Liver (tissue), 8 donors: ENCODE measurements at regions not wholly inside any gene's neighbourhood (a gene's known extent, or its start where the extent isn't known, plus 50 kb on each side); places are given as distances from the start of the nearest gene placed in this dataset.

ENCODE experiments used
- DNase-seq: peaks from one replicate; pipeline ENCODE4 v3.0.0-alpha.2; 2017; ENCODE audit warnings: low spot score
- H3K27ac ChIP-seq, 2 donors: one replicate each; pipeline ENCODE4 v1.7.0; 2013; ENCODE audit warnings: inconsistent platforms in 2 of 2, low read length in 2 of 2, control low read depth in 1 of 2, low read depth in 1 of 2, mild to moderate bottlenecking in 1 of 2
- H3K27me3 ChIP-seq, 4 donors: one replicate each; pipeline versions ENCODE4 v1.6.1 to v1.7.0; 2013; ENCODE audit warnings: low read length in 3 of 4, inconsistent platforms in 1 of 4, mild to moderate bottlenecking in 1 of 4, moderate library complexity in 1 of 4; ENCODE audit not compliant: control insufficient read depth in 4 of 4, insufficient read depth in 4 of 4
- H3K36me3 ChIP-seq, 4 donors: one replicate each; pipeline versions ENCODE4 v1.6.1 to v1.7.0; 2013; ENCODE audit warnings: low read length in 3 of 4, mild to moderate bottlenecking in 3 of 4, low read depth in 1 of 4, moderate library complexity in 1 of 4; ENCODE audit not compliant: control insufficient read depth in 4 of 4, insufficient read depth in 3 of 4
- H3K4me1 ChIP-seq, 4 donors: one replicate each; pipeline versions ENCODE4 v1.6.1 to v1.7.0; 2013; ENCODE audit warnings: low read length in 3 of 4, mild to moderate bottlenecking in 3 of 4, moderate library complexity in 1 of 4; ENCODE audit not compliant: control insufficient read depth in 4 of 4, insufficient read depth in 4 of 4
- H3K4me3 ChIP-seq, 3 donors: one replicate each; pipeline versions ENCODE4 v1.6.1 to v1.7.0; 2013; ENCODE audit warnings: low read length in 3 of 3, control low read depth in 1 of 3, low read depth in 1 of 3, mild to moderate bottlenecking in 1 of 3
- H3K9ac ChIP-seq, 2 donors: one replicate each; pipeline ENCODE4 v1.7.0; 2013; ENCODE audit warnings: low read length in 2 of 2, mild to moderate bottlenecking in 2 of 2, moderate library complexity in 2 of 2, control low read depth in 1 of 2, low read depth in 1 of 2
- H3K9me3 ChIP-seq, 4 donors: one replicate each; pipeline versions ENCODE4 v1.6.1 to v1.7.0; 2013; ENCODE audit warnings: low read length in 3 of 4; ENCODE audit not compliant: control insufficient read depth in 4 of 4
- ATF3 ChIP-seq: IDR thresholded peaks from 2 replicates; pipeline ENCODE4 v1.6.1; 2016; ENCODE audit warnings: antibody characterized with exemption
- CTCF ChIP-seq: fragments of 150-350 bp; IDR thresholded peaks from 2 replicates; pipeline ENCODE4 v1.5.1; 2017; ENCODE audit warnings: improper control_type of control experiment, low read depth, low read length; ENCODE audit not compliant: missing input control
- EGR1 ChIP-seq, 2 donors: IDR thresholded peaks; 2 replicates each; pipeline ENCODE4 v1.6.1; 2016 to 2018; ENCODE audit warnings: antibody characterized with exemption in 2 of 2, low read depth in 2 of 2
- FOXA1 ChIP-seq: IDR thresholded peaks from 2 replicates; pipeline ENCODE4 v1.6.1; 2016; ENCODE audit warnings: antibody characterized with exemption
- FOXA2 ChIP-seq: IDR thresholded peaks from 2 replicates; pipeline ENCODE4 v1.6.1; 2016; ENCODE audit warnings: antibody characterized with exemption
- GABPA ChIP-seq, 2 donors: IDR thresholded peaks in 1 of 2; conservative IDR thresholded peaks in 1 of 2; 2 replicates each; pipeline ENCODE4 v1.6.1; 2016; ENCODE audit warnings: antibody characterized with exemption in 2 of 2, mild to moderate bottlenecking in 1 of 2, moderate library complexity in 1 of 2
- HNF4A ChIP-seq, 2 donors: conservative IDR thresholded peaks; 2 replicates each; pipeline ENCODE4 v1.6.1; 2016; ENCODE audit warnings: antibody characterized with exemption in 2 of 2, mild to moderate bottlenecking in 2 of 2
- HNF4G ChIP-seq: IDR thresholded peaks from 2 replicates; pipeline ENCODE4 v1.6.1; 2016; ENCODE audit warnings: antibody characterized with exemption
- JUND ChIP-seq, 2 donors: IDR thresholded peaks; 2 replicates each; pipeline ENCODE4 v1.6.1; 2016; ENCODE audit warnings: antibody characterized with exemption in 2 of 2
- NR2F2 ChIP-seq: IDR thresholded peaks from 2 replicates; pipeline ENCODE4 v1.6.1; 2016; ENCODE audit warnings: antibody characterized with exemption
- RAD21 ChIP-seq, 2 donors: IDR thresholded peaks; 2 replicates each; pipeline ENCODE4 v1.6.1; 2016; ENCODE audit warnings: antibody characterized with exemption in 2 of 2, mild to moderate bottlenecking in 2 of 2
- REST ChIP-seq: IDR thresholded peaks from 2 replicates; pipeline ENCODE4 v1.6.1; 2016; ENCODE audit warnings: antibody characterized with exemption, mild to moderate bottlenecking
- RXRA ChIP-seq, 2 donors: IDR thresholded peaks; 2 replicates each; pipeline ENCODE4 v1.6.1; 2017 to 2018; ENCODE audit warnings: antibody characterized with exemption in 2 of 2, mild to moderate bottlenecking in 1 of 2
- SP1 ChIP-seq: IDR thresholded peaks from 2 replicates; pipeline ENCODE4 v1.6.1; 2018; ENCODE audit warnings: antibody characterized with exemption, mild to moderate bottlenecking
- TAF1 ChIP-seq: conservative IDR thresholded peaks from 2 replicates; pipeline ENCODE4 v1.6.1; 2016; ENCODE audit warnings: antibody characterized with exemption, mild to moderate bottlenecking
- YY1 ChIP-seq: IDR thresholded peaks from 2 replicates; pipeline ENCODE4 v1.6.1; 2016; ENCODE audit warnings: antibody characterized with exemption, mild to moderate bottlenecking
- ZBTB33 ChIP-seq: IDR thresholded peaks from 2 replicates; pipeline ENCODE4 v1.6.1; 2016; ENCODE audit warnings: antibody characterized with exemption
- WGBS: extraction: QIAGEN DNeasy Blood & Tissue Kit; methylation state at CpG from one replicate; pipeline ENCODE4 v1.1.7; 2013; 5-methylcytosine and 5-hydroxymethylcytosine counted together
- donor health status: healthy.
- donor health status: healthy.
- donor health status: healthy.
- donor health status: healthy.
- donor health status: healthy.

GRCh38 chr4:140213749-140214148 lies 59.8 kb upstream of the MAML3 start:
- Histone ChIP-seq H3K27ac (no peak overlapping the region), H3K9ac (no peak overlapping the region), H3K4me1 (no peaks in the 10 kb centered on the region), H3K27me3 (no peaks in the 10 kb centered on the region), H3K4me3 (no peak overlapping the region), H3K36me3 (no peaks in the 10 kb centered on the region), H3K9me3 (no peaks in the 10 kb centered on the region)
- no peak for DNase-seq
- TF ChIP-seq RAD21 (IDR thresholded peaks at IDR 0.05) (no peak), GABPA (IDR thresholded peaks at IDR 0.05 in 1 of 2, conservative IDR thresholded peaks at IDR 0.05 in 1 of 2) (no peak), SP1 (no peak), FOXA1 (no peak), TAF1 (no peak), EGR1 (IDR thresholded peaks at IDR 0.05; ENCODE audit: low read depth in 2 of 2) (no peak), CTCF (no peak), REST (no peak), HNF4A (conservative IDR thresholded peaks at IDR 0.05) (no peak), FOXA2 (no peak), RXRA (IDR thresholded peaks at IDR 0.05) (no peak), JUND (IDR thresholded peaks at IDR 0.05) (no peak), ZBTB33 (no peak), HNF4G (no peak), NR2F2 (no peak)
- WGBS: 81% methylated on average over 1 of the region's 1 CpG

GRCh38 chr4:140213116-140213515 lies 59.1 kb upstream of the MAML3 start:
- no peaks in the 10 kb centered on the region for H3K9me3 ChIP-seq
- no peak overlapping the region for H3K4me3 ChIP-seq
- no peaks in the 10 kb centered on the region for H3K4me1 ChIP-seq
- H3K36me3 ChIP-seq: no peaks in the 10 kb centered on the region
- 87% methylated on average over 3 of the region's 3 CpGs for WGBS
- DNase-seq: no peak
- H3K9ac ChIP-seq: no peak overlapping the region
- H3K27me3 ChIP-seq: no peaks in the 10 kb centered on the region
- H3K27ac ChIP-seq: no peak overlapping the region
- no peak for TF ChIP-seq RAD21 (IDR thresholded peaks at IDR 0.05)
- no peak for TF ChIP-seq CTCF
- TF ChIP-seq TAF1: no peak
- TF ChIP-seq HNF4G: no peak
- TF ChIP-seq REST: no peak
- no peak for TF ChIP-seq EGR1 (IDR thresholded peaks at IDR 0.05; ENCODE audit: low read depth in 2 of 2)
- no peak for TF ChIP-seq ATF3
- TF ChIP-seq ZBTB33: no peak
- TF ChIP-seq YY1: no peak
- no peak for TF ChIP-seq FOXA1
